OCI-LY7 (cell line): ENCODE measurements at regions not wholly inside any gene's neighbourhood (a gene's known extent, or its start where the extent isn't known, plus 50 kb on each side); places are given as distances from the start of the nearest gene placed in this dataset.

ENCODE experiments used
- CTCF ChIP-seq: fragments of 200-600 bp; sonication (generic); conservative IDR thresholded peaks from 2 replicates; pipeline ENCODE4 v1.5.1; 2014; ENCODE audit warnings: mild to moderate bottlenecking, antibody characterized with exemption, low read length, moderate library complexity, mixed read lengths
- EZH2phosphoT487 ChIP-seq: fragments of 200-600 bp; sonication (generic); IDR thresholded peaks from 2 replicates; pipeline ENCODE4 v1.6.1; 2018; ENCODE audit warnings: low read depth, borderline replicate concordance, mild to moderate bottlenecking, mixed run types, antibody characterized with exemption, low read length, moderate library complexity, mixed read lengths

- TF ChIP-seq CTCF (no peak), EZH2phosphoT487 (no peak)
These were observed 195.4 kb upstream of the ARL4C start for GRCh38 chr2:234691968-234692955.
